Left ventricle myocardium inferior (tissue), 1 donor: ENCODE measurements at regions not wholly inside any gene's neighbourhood (a gene's known extent, or its start where the extent isn't known, plus 50 kb on each side); places are given as distances from the start of the nearest gene placed in this dataset.

Source experiments
- DNase-seq: peaks from one replicate; pipeline ENCODE4 v3.0.0-alpha.2; 2020
- H3K27ac ChIP-seq: fragments of 200-600 bp; replicated peaks from 2 replicates; pipeline ENCODE4 v1.8.0; 2021
- H3K27me3 ChIP-seq: fragments of 200-600 bp; 2 replicates; pipeline ENCODE4 v1.8.0; 2021; ENCODE audit warnings: low read depth
- H3K36me3 ChIP-seq: fragments of 200-600 bp; 2 replicates; pipeline ENCODE4 v1.8.0; 2021
- H3K4me1 ChIP-seq: fragments of 200-600 bp; 2 replicates; pipeline ENCODE4 v1.8.0; 2021
- H3K4me3 ChIP-seq: fragments of 200-600 bp; 2 replicates; pipeline ENCODE4 v1.8.0; 2021; ENCODE audit warnings: mild to moderate bottlenecking, moderate library complexity
- H3K9me3 ChIP-seq: fragments of 200-600 bp; replicated peaks from 2 replicates; pipeline ENCODE4 v1.8.0; 2021
- CTCF ChIP-seq: fragments of 200-600 bp; IDR thresholded peaks from 2 replicates; pipeline ENCODE4 v1.8.0; 2021; ENCODE audit warnings: antibody characterized with exemption, mild to moderate bottlenecking, borderline replicate concordance
- intact Hi-C: fragments of 100-400 bp; cut with micrococcal nuclease; formaldehyde crosslinking; loops from one replicate; pipeline ENCODE4 v1.11.0; 2022
- donor health status: DM: no; HTN: yes; CAD: no; lungs with severe emphysema.

DNA sequence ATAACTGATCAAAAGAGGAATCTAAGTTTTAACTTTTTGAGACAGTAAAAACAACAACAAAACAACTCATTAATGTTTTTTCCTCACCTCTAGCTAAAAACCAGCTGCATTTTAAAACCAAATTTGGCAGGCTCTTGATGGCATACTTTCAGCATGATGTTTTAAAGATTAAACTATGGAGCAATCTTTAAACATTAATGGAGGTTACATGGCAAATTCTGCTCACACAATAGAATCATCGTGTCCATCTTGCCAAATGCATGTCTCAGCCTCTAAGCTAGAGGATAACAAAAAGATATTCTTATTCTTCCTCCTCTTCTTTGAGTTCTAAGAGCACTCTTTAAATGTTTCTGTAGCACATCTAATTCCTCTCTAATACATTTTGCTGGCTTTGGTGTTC lies 579.8 kb upstream of the PKN2 start:
- H3K4me1 ChIP-seq = no peaks in the 10 kb centered on the region
- intact Hi-C loops = no loop called here
- no peak for DNase-seq

GRCh38 chr1:88104886-88105285 lies 579.2 kb upstream of the PKN2 start:
- Histone ChIP-seq H3K27ac (no peak overlapping the region), H3K4me1 (no peaks in the 10 kb centered on the region), H3K27me3 (no peaks in the 10 kb centered on the region), H3K4me3 (no peak overlapping the region), H3K36me3 (no peaks in the 10 kb centered on the region), H3K9me3 (no peaks in the 10 kb centered on the region)
- TF ChIP-seq CTCF = no peak
- no peak for DNase-seq
- intact Hi-C loops = no loop called here

More for the DNA sequence above, 579.8 kb upstream of the PKN2 start:
- Histone ChIP-seq H3K9me3 (no peaks in the 10 kb centered on the region), H3K36me3 (no peaks in the 10 kb centered on the region), H3K27ac (no peak overlapping the region), H3K27me3 (no peaks in the 10 kb centered on the region), H3K4me3 (no peak overlapping the region)
- no peak for TF ChIP-seq CTCF

GRCh38 chr1:88111816-88112215 lies 572.3 kb upstream of the PKN2 start:
- intact Hi-C loops = no loop called here
- Histone ChIP-seq H3K27me3 (no peaks in the 10 kb centered on the region), H3K36me3 (no peaks in the 10 kb centered on the region), H3K9me3 (no peaks in the 10 kb centered on the region), H3K27ac (no peak overlapping the region), H3K4me1 (no peaks in the 10 kb centered on the region), H3K4me3 (no peak overlapping the region)
- TF ChIP-seq CTCF = no peak
- no peak for DNase-seq

DNA sequence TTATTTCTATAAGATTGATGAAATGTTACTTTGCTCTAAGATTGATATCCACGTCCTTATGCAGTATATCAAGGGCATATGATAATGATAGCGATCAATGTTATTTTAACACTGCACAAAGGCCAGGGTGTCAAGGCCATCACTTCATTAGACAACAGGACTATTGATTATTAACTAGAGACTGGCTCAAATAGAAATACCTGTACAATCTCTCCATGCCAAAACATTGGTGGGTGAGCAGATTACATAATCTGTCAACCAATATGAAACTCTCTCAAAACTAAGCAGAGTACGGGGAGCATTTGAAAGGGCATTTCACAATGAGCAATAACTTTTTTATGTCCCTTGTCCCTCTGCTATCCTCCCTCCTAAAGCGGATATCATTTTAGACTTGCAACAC lies 566.5 kb upstream of the PKN2 start:
- intact Hi-C loops = no loop called here
- Histone ChIP-seq H3K4me3 (no peak overlapping the region), H3K36me3 (no peaks in the 10 kb centered on the region), H3K27me3 (no peaks in the 10 kb centered on the region), H3K4me1 (no peaks in the 10 kb centered on the region), H3K27ac (no peak overlapping the region), H3K9me3 (no peaks in the 10 kb centered on the region)
- no peak for TF ChIP-seq CTCF
- DNase-seq = no peak

DNA sequence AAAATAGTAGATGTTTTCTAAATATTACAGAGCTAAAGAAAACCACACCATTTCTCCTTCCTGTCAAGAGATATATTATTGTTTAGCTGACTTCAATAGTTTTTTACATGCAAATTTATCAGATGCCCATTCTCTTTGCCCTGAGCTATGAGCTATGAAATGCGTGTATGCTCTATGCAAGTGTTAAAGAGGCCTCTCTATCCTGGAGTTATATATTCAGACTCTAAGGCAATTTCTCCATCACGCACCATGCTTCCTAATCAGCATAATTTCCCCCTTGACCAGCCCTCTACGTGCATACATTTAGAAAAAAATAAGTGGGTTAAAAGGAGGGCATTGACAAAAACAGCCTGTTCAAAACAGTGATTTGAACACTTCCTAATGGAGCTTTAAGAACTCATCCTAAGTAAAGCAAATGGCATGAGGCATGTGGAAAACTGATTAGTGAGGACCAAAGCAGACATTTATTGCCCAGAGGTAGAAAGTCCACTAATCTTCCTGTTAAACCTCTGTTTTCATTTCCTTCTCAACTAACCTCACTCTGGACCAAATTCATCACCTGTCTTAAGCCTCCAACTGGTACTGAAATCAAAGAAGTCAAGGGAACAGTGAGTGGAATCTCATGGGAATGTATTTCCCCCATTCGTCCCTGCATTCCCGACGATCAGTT lies 565.8 kb upstream of the PKN2 start:
- Histone ChIP-seq H3K9me3 (no peaks in the 10 kb centered on the region), H3K4me3 (no peak overlapping the region), H3K36me3 (no peaks in the 10 kb centered on the region), H3K27ac (no peak overlapping the region), H3K27me3 (no peaks in the 10 kb centered on the region), H3K4me1 (no peaks in the 10 kb centered on the region)
- intact Hi-C loops = no loop called here
- no peak for DNase-seq
- no peak for TF ChIP-seq CTCF
